GM19240 (cell line): ENCODE measurements at regions not wholly inside any gene's neighbourhood (a gene's known extent, or its start where the extent isn't known, plus 50 kb on each side); places are given as distances from the start of the nearest gene placed in this dataset.

Source experiments
- DNase-seq: peaks from one replicate; pipeline ENCODE4 v3.0.0; 2011; ENCODE audit warnings: low spot score; ENCODE audit not compliant: insufficient read length

DNA sequence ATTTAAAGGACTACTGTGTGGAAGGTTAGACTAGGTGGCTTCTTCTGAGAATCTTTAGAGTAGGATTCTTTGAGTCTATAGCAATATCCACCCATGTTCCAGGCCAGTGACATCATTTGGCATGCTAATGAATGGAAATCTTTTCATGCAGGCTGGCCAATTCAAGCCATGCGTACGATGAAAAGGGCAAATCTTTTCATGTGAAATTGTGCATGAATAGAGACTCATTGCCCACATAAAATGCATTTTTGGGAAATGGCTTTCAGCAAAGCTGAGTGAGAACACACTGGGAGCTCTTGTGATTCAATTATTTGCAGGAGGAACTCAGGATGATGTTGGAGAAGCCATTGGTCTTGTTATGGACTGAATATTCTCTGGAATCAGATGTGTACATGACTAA is 324.9 kb upstream of the DAB1 start:
- no peak for DNase-seq

DNA sequence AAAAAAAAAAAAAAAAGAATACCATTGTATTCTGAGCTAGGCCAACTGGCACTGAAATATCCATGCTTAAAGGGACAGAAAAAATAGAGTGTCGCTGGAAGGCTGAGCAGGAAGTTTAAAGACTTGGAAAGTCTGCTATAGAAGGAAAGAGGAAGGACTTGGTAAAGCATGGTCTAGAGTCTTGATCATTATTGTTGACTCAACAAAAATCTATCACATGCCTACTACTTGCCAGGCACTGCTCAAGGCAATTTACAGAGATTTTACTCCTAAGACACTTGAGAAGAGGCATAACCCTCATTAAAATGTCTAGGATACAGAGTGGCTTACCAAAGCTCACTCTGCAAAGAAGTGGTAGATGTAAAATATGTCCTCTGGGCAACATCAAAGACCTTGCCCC is 324.0 kb upstream of the DAB1 start:
- no peak for DNase-seq

DNA sequence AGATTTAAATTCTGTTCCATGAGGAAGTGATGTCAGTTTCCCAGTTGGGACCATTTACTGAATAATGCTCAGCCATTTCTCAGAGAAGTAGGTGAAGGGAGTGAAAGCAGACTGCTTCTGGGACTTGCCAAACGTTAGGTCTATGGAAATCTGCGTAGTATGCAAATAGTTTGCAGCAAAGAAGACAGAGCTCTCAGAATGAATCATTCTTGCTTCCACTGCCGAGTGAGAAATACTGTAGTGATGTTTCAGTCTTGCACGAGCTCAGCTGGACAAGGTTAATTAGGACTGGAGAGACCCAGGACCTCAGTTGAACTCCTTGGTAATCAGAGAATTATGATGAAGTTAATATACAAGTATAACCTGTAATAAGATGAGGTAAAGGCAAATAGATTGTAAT is 317.7 kb upstream of the DAB1 start:
- no peak for DNase-seq

DNA sequence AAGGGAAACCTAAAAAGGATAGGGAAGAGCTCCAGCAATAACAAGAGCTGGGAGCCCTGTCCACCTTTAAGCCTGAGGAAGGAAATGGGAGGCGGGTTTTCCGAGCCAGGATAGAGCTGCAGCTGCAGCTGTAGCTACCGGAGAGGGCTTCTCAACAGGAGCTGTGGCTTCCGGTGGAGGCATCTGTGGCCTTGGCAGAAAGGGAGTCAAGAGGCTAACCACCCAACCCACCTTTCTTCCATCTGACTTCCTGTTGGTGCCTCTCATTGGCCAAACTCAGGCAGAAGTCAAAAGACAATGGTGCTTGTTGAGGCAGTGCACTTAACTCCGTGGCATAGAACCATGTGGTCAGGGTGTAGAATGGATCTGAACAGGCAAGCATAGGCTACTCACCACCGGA is 313.1 kb upstream of the DAB1 start:
- DNase-seq = no peak

DNA sequence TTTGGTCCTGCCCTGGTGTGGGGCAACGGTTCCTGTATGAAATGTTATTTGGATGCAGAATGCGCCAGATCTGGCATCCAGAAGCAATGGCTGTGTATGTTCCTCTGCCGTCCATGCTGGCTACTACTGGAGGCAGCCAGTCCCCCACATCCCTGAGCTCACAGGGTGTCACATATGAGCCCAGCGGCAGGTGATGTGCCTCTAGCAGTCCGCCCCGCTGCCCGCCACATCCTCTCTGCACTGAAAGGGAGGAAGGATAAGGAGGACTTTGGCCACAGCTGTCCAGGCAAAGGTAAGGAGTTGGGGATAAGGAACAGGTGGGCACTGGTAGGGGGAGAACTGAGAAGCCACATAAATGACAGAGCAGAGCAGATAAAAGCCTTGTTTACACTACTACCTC is 305.3 kb upstream of the DAB1 start:
- DNase-seq = no peak

DNA sequence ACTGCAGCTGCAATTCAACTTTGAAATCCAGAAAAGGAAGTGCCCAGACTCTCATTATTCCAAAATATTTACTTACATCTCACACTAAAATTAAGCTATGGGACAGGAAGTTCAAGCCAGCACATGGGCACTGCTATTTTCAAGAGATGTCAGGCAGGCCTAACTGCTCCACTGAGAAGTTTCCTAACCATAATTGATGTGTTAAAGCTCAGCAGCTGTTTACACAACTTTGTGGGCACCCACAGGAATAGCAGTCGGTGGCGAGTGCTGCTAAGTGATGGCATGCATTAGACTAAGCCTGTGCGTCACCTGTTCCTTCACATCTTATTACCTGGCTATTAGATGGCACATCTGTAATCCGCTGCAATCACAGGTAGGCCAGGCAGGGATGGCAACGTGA is 303.3 kb upstream of the DAB1 start:
- no peak for DNase-seq

DNA sequence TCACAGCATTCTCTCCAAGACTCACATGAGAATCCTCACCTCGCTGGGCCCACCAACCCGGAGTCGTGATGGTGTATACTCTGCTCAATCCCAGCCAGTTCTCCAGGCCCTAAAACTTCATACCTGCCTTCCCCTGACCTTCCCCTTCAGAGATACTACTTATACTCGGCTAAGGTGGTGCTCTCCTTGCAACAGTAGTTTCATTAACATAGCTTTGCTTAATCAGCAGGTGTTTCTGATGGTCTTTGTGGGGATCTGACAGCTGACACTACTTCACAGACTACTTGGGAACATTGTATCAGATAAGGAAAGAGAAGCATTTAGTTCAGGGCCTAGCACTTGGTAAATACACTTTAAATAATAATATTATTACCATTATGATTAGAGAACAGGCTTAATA is 301.5 kb upstream of the DAB1 start:
- no peak for DNase-seq

DNA sequence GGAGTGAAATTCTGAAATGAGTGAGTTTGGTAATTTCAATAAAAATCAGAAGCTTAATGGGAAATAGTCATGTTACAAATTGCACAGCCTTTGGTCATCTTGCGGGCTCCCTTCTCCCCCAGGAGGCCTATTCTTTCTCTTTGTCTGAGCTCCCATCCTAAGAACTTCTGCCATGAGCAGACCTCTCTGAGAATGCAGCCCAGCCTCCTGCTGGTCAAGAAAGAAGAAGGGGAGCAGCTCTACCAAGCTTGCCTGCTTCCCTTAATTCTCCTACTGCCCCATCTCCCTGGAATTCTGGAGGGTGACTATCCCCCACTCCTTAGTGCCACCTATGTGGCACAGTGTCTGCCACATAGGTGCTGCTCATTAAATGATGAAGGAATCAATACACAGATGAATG is 300.7 kb upstream of the DAB1 start:
- DNase-seq = no peak

DNA sequence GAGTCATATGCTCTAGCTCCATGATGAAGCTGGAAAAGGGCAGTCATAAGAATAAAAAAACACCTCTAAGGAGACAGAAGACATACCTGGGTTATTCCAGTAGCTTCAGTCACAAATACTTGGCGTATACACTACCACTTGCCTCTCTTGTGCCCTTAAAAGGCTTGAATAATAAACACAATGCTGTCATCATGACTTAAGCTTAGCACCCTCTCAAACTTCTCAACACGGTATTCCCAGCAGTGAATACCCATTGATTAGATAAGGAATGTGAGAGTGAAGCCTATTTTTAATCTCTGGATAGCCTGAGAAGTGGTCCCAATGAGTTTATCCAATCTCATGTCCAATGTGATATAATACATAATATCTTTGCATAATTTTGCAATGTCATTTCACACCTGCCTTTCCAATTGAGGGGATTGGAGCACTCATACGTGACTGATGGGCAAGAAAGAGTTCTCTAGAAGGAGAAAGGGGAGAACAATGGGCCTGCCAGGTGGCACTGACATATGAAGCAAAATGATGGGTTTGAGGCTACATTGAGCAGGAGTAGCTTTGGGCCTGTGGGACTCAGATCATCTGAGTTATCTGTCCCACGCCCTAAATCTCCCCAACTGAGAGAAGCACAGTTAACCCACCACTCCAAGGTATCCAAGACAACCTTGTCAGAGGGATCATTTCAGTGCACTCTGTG is 298.6 kb upstream of the DAB1 start:
- DNase-seq = no peak

DNA sequence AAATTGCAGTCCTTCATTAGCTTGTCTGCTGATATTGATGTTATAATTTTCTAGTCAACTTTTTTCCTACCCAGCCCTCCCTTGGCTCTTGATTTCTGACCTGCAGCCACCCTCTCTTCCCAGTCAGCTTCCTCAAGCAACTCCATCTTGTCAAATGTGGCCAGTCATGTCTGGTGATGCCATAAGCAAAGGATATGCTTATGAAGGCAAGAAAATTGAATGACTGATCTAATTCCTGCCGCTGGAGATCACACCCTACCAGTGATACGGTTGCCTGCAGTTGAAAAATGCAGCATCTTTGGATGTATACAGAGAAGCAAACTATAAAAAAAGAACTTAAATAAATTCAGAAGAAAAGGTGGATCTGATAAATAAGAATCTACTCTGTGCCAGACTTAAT is 297.1 kb upstream of the DAB1 start:
- DNase-seq = no peak

DNA sequence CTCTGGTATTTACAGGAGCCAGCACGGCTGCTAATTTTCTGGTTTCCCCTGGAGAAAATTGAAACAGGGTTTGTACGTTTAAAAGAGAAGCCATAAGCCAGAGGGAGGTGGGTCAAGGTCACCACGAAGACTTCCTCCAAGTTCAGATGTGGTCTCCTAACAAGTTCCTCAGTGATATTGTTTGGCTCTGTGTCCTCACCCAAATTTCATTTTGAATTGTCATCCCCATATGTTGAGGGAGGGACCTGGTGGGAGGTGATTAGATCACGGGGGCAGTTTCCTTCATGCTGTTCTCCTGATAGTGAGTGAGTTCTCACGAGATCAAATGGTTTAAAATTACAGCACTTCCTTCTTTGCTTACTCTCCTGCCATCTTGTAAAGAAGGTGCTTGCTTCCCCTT is 295.4 kb upstream of the DAB1 start:
- DNase-seq = no peak

DNA sequence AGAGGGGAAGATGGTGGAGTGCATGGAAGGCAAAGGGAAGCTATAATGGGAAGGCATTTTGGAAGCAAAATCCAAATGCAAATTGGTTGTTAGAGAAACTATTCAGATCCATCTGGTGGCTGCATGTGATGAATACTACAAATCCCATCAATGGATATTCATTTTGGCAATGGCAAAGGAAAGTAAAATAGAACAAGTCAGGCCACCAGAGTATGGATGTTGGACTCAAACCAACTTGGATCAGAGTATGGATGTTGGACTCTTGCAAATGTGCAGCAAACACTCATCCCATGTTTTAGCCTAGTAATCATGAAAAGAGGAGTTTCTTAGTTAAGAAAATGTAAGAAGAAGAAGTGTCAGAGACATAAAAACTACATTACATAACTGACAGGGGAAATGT is 289.6 kb upstream of the DAB1 start:
- DNase-seq = no peak

DNA sequence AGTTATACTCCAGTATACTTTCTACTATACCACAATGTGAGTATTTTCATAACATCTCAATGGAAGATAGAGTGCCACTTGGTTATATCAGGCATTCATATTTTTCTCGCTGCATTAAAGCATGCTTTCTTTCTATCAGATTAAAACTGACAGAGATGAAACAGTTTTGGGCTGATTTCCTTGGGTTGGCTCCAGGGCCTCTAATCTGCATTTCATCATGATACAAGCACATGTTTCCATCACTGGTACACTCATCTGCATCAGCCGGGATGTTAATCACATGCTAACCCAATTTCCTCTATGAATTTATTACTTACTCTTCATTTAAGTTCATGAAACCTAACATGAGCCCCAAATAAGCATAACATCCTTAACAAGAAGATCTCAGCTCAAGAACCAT is 289.0 kb upstream of the DAB1 start:
- no peak for DNase-seq

DNA sequence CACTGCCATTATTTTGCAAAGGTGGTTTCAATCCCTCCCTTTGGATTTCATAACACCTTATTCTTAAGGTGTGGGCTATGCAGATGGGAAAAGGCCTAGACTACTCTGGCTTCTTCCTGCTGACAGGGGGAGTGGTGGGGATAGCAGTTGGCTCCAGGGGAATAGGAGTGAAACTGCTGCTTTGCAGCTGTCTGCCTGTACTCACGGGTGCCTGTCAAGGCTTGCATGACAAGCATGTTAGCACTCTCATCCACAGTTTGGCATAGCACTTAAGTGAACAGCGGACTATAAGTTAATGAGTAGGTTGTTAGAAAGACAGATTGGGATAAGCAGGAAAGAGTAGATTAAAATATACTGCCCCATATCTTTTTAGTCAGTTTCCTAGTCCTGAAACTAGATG is 287.5 kb upstream of the DAB1 start:
- DNase-seq = no peak

DNA sequence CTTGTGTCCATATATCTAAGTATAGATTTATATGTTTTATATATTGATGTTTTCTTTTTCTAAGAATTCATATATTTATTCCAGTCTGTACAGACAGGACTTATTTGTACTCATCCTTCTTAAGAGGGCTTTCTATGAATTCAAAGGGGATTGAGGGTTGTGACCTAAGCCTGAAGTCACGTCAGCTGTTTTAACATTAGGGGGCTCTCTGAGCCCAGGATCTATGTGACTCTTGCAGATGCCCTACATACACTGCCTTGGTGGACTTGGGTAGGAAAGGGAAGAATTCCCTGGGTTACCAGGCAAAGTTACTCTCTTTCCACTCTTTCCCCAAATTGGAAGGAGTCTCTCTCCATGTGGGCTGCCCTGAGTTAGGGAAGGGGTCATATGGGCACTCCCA is 283.8 kb upstream of the DAB1 start:
- no peak for DNase-seq

DNA sequence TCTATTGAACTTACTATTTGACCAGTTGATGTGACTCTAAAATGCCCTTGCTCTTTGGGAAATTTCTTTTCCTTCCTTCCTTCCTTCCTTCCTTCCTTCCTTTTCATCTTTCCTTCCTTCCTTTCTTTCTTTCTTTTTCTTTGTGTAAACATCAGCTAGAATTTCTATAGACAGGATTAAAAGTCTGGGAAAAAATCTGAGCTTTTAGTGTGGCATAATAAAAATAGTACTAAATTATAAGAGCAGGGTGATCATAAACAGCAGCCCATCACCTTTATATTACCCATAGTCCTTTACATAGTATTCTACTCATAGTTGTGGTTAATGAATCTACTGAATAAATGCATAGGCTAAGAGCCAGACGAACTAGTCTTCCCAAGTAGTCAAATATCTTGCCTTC is 281.0 kb upstream of the DAB1 start:
- no peak for DNase-seq

DNA sequence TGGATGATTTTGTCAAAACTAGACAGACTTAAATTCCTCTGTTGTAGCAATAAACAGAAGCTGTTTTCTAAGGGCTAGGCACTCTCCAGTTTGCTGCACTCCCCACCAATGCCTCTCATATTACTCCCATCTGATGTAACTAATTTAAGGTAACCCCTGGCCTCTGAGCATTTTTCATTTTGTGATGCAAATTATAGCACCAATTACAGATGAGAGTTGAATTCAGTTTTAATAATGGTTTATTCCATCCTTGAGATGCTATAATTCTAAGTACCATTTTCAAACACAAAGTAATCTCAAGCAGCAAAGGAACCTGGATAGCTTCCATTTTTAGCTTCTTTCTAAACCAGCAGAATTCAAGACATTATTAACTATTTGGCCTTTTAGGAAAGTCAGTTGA is 280.4 kb upstream of the DAB1 start:
- no peak for DNase-seq

DNA sequence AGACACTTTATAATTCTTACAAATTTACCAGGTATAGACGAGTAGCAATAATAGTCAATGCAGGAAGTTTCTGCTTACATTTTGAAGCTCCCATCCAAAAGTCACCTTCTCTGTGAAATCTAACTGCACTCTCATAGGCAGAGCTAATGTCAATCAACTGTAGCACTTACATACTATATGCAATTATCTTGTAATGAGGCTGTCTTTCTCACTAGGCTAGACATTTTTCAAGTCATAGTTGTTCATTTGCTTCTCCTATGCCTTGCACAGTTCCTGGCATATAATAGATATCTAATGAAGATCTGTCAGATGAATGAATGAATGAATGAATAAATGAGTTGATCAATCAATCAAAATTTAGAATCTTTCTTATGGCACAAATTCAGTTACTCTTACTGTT is 273.0 kb upstream of the DAB1 start:
- no peak for DNase-seq

DNA sequence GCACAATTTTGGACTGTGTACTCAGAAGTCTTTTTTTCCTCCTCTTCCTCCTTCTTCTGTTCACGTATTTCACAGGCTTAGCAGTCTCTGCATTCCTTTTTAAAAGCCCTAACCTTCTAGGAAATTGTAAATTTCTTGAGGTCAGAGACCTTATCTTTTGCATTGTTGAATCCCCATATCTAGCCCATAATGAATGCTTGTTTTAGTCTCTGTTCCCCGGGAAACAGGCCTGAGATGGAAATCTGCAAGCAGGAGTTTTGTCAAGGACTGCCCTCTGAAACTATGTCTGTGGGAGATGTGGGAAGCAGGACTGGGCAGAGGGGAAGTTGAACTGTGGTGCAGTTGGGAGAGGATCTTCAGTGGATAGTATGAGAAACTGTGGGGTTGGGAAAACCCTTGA is 272.2 kb upstream of the DAB1 start:
- DNase-seq = no peak

DNA sequence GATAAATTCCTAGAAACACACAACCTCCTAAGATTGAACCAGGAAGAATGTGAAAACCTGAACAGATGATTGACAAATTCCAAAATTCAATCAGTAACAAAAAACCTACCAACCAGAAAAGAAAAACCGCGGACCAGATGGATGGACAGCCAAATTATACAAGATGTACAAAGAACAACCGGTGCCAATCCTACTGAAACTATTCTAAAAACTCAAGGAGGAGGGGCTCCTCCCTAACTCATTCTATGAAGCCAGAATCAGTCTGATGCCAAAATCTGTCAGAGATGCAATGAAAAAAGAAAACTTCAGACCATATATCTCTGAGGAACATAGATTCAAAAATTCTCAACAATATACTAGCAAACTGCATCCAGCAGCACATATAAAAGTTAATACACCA is 262.4 kb upstream of the DAB1 start:
- no peak for DNase-seq

DNA sequence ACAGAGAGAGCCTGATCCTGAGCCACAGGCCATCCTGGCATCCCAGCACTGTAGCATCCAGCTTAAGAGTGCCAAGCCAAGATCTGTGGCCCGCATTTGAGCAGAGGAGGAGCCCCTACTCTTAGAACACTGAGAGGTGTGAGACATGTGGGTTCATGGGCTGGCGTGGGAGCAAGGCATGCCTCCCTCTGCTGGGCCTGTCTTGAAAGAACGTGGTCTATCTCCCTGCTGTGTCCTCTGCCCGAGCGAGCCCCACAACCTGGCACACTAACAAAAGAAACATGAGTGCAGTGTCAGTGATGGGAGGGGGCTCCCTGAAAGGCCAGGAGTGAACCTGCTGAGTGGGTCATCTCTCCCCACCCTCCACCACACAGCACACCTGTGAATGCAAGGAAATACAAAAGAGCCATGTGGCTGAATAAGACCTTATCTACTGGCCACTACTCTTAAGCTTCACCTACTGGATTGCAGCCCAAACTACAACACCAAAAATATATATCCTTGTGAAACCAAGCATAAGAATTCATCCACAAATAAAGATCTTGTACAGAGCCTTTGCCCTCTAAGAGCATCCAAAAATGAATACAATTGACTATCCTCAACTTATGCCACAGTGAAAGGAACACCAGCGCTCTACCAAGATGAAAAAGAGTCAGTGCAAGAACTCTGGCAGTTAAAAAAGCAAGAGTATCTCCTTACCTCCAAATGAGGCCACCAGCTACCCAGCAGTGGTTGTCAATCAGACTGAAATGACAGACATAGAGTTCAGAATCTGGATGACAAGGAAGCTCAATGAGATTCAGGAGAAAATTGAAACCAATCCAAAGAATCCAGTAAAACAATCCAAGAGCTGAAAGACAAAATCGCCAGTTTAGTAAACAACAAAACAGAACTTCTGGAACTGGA is 259.4 kb upstream of the DAB1 start:
- DNase-seq = no peak

DNA sequence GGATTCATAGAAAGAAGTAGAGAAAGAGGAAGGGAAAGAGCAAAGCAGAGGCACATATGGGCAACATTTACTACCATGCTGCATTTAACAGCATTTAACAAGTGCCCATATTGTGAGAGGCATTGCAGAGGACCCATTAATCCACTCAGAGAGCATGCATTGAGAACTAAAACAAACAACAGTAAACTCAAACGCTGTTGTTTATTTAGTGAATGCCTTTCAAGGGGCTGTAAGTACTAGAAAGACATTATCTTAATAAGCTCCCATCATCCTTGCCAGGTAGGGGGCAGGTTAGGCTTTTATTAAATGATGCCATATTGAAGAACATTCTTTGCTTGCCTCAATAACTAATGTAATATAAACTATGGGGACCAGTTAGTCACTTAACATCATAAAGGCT is 254.3 kb upstream of the DAB1 start:
- DNase-seq = no peak

DNA sequence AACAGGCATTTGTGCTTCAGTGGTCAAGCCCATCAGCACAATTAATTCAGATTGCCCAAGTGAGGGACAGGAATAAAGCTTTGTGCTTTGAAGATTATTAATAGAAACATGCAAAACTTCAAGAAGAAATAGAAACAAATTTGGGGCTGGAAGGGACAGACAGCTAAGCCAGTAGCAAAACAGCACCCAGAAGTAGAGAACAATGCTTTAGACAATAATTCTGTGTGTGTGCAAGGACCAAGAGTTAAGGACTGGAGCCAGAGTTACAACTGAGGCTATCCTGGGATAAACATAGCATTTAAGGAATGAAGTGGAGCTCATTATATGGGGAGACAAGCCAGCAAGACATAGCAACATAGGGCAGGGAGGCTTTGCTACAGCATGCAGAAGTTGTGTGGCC is 251.9 kb upstream of the DAB1 start:
- DNase-seq = no peak
